ENCODE measurements at regions not wholly inside any gene's neighbourhood (a gene's known extent, or its start where the extent isn't known, plus 50 kb on each side); places are given as distances from the start of the nearest gene placed in this dataset.

DNA sequence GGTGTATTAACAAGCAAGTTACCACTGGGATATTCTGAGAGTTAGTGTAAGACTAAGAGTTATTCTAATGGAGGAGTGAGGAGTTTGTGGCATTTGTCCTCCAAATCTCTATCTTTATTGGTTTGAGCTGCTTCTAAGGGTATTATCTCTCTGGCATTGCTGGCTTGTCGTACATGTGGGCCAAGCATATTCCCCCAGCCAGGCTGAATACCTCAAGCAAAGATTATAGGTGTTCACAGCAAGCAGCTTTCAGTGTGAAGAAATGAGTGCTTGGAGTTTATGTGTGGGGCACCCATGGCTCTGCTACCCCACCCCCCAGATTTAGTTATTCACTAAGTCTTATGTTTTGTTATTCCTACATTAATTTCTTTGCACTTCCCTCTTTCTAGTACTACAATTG lies 193.6 kb upstream of the FANCL start:
- no peak for DNase-seq (ENCODE audit: low read depth in 1 of 2, low spot score in 1 of 2)
- no peak for TF ChIP-seq JUND (IDR thresholded peaks at IDR 0.05; ENCODE audit: low read depth)
- in situ Hi-C loops (cut with HindIII; ENCODE audit: low pct_unique_long_range_greater_than_20kb, low sequenced_read_pairs): no loop called here

DNA sequence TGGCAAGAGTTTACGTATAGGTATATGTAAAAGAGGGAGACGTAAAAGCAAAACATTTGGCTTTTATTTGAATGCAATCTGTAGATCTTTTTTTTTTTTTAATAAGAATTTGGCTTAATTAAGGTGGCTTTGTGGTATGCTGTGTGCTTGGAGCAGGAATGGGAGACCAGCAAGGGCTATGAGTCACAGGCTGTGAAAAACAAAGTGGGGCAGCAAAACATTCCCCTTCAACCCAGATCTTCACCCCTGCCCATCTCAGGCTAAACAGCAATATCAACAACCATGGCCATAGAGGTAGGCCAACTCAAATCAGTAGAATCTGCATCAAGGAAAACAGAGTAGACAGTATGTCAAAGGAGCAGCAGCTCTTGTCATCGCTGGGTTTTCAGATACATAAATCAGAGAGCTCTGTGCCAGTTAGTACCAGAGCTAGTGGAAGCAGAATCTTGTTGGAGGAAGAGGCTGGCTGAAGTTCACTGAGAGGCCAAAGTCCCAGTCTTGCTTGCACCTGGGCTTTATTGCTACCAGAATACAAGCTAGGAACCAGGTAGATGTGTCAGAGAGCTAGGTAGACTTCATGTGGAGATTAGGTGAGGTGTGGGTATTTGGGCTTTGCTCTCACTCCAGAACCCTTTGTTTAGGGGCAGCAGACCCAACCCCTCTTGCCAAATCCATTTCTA lies 191.5 kb upstream of the FANCL start:
- TF ChIP-seq JUND (IDR thresholded peaks at IDR 0.05; ENCODE audit: low read depth): no peak
- in situ Hi-C loops (cut with HindIII; ENCODE audit: low pct_unique_long_range_greater_than_20kb, low sequenced_read_pairs): no loop called here
- no peak for DNase-seq (ENCODE audit: low read depth in 1 of 2, low spot score in 1 of 2)

- no peak for TF ChIP-seq JUND (IDR thresholded peaks at IDR 0.05; ENCODE audit: low read depth)
- in situ Hi-C loops (cut with HindIII; ENCODE audit: low pct_unique_long_range_greater_than_20kb, low sequenced_read_pairs): no loop called here
- DNase-seq (ENCODE audit: low read depth in 1 of 2, low spot score in 1 of 2): no peak
These were observed 188.1 kb upstream of the FANCL start for GRCh38 chr2:58429014-58429875.

DNA sequence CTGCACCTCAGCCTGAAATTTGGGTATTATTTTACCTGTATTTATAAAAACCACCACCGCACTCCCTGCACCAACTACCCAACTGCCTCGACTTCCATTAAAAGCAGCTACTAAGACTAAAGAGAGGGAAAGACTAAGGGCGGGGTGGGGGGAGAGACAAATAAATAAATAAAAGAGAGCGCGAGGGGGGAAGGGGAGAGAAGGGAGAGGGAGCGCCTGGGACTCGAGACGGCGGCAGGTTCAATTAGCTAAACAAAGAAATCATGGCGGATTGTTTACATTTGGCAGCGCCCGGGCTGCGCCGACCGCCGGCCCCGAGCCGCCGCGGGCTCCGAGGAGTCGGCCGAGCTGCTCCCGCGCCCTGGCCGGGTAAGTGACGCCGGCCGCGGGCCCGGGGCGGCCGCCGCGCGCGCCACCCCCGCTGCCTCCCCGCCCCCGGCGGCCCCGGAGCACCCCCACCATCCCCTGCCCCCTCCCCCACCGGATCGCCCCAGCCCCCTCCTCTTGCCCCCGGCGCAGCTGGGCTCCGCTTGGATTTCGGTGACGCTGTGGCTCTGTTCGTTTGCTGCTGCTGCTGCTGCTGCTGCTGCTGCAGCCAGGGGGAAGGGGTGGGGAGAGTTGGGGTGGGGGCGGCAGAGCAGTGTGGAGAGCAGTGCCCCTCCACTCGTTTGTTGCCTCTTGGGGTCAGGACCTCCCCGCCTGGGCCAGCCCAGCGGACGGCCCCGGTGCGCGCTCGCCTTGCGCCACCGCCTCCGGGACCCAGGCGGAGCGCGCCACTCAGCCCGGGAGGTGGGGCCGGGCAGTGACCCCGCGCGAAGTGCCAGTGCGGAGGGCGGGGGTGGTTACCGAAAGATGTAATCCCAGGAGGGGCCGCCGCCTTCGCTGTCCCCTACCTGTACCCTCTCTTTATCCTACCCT lies 187.2 kb upstream of the FANCL start:
- DNase-seq (ENCODE audit: low read depth in 1 of 2, low spot score in 1 of 2): peak in 1 of 2 experiments; percentile 12
- in situ Hi-C loops (cut with HindIII; ENCODE audit: low pct_unique_long_range_greater_than_20kb, low sequenced_read_pairs): no loop called here
- TF ChIP-seq JUND (IDR thresholded peaks at IDR 0.05; ENCODE audit: low read depth): no peak

GRCh38 chr2:58427572-58428095 lies 186.5 kb upstream of the FANCL start:
- peak in 1 of 2 experiments; percentile 48 for DNase-seq (ENCODE audit: low read depth in 1 of 2, low spot score in 1 of 2)
- in situ Hi-C loops (cut with HindIII; ENCODE audit: low pct_unique_long_range_greater_than_20kb, low sequenced_read_pairs): no loop called here

DNA sequence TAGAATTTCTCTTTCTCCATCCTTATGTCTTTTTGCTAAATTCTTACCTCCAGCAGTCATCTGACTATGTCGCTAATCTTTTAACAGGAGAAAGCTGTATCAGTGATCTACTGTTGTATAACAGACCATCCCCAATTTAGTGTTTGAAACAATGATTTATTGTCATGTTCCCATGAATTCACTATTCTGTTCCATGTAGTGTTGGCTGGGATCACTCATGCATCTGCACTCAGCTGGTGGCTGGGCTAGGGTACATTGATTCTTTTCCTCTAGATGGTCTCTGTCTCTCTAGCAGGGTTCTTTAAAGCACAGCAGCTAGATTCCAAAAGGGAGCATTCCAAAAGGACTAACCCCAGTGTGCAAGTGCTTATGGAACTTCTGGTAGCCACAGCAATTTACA lies 184.2 kb upstream of the FANCL start:
- no peak for TF ChIP-seq JUND (IDR thresholded peaks at IDR 0.05; ENCODE audit: low read depth)
- in situ Hi-C loops (cut with HindIII; ENCODE audit: low pct_unique_long_range_greater_than_20kb, low sequenced_read_pairs): no loop called here

More at GRCh38 chr2:58427572-58428095, 186.5 kb upstream of the FANCL start:
- TF ChIP-seq JUND (IDR thresholded peaks at IDR 0.05; ENCODE audit: low read depth): no peak

GRCh38 chr2:58419983-58420382 lies 178.9 kb upstream of the FANCL start:
- peak in 1 of 2 experiments; percentile 1 for DNase-seq (ENCODE audit: low read depth in 1 of 2, low spot score in 1 of 2)
- no peak for TF ChIP-seq JUND (IDR thresholded peaks at IDR 0.05; ENCODE audit: low read depth)
- in situ Hi-C loops (cut with HindIII; ENCODE audit: low pct_unique_long_range_greater_than_20kb, low sequenced_read_pairs): no loop called here

More for the DNA sequence above, 184.2 kb upstream of the FANCL start:
- DNase-seq (ENCODE audit: low read depth in 1 of 2, low spot score in 1 of 2): no peak

DNA sequence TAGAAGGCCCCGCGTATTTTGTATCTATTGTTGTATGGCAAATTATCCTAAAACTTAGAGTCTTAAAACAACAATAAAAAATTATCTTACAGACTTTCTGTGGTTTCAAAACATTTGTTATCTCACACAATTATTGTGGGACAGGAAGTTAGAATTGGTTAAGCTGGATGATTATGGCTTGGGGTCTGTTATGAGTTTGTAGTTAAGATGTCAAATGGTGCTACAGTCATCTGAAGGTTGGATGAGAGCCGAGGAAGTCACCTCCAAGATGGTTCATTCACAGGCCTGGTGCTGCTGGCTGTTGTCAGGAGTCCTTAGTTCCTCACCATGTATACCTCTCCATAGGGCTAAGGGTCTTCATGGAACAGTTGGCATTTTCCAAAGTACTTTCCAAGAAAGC lies 175.6 kb upstream of the FANCL start:
- TF ChIP-seq JUND (IDR thresholded peaks at IDR 0.05; ENCODE audit: low read depth): no peak
- no peak for DNase-seq (ENCODE audit: low read depth in 1 of 2, low spot score in 1 of 2)
- in situ Hi-C loops (cut with HindIII; ENCODE audit: low pct_unique_long_range_greater_than_20kb, low sequenced_read_pairs): no loop called here

DNA sequence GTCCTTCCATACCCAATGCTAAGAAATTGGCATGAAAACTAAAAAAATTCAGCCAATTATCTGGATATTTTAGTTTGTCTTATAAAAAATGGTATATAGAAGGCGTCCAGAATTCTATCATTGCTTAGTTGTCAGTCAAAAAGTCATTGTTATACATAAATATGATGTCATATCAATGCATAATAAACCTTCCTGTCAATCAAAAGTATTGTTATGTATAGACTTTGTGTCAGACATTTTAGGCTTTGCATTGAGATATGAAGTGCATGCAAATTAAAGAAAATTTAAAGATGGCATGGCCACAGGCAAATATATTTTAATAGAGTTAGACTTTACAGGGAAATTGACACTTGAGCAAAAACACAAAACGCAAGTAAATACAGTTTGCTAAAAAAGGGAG lies 173.4 kb upstream of the FANCL start:
- in situ Hi-C loops (cut with HindIII; ENCODE audit: low pct_unique_long_range_greater_than_20kb, low sequenced_read_pairs): no loop called here
- no peak for TF ChIP-seq JUND (IDR thresholded peaks at IDR 0.05; ENCODE audit: low read depth)
- DNase-seq (ENCODE audit: low read depth in 1 of 2, low spot score in 1 of 2): no peak

GRCh38 chr2:58410549-58410948 lies 169.4 kb upstream of the FANCL start:
- in situ Hi-C loops (cut with HindIII; ENCODE audit: low pct_unique_long_range_greater_than_20kb, low sequenced_read_pairs): no loop called here
- no peak for TF ChIP-seq JUND (IDR thresholded peaks at IDR 0.05; ENCODE audit: low read depth)
- no peak for DNase-seq (ENCODE audit: low read depth in 1 of 2, low spot score in 1 of 2)

- no peak for DNase-seq (ENCODE audit: low read depth in 1 of 2, low spot score in 1 of 2)
- in situ Hi-C loops (cut with HindIII; ENCODE audit: low pct_unique_long_range_greater_than_20kb, low sequenced_read_pairs): no loop called here
- no peak for TF ChIP-seq JUND (IDR thresholded peaks at IDR 0.05; ENCODE audit: low read depth)
These were observed 166.4 kb upstream of the FANCL start for GRCh38 chr2:58407487-58407886.

- TF ChIP-seq JUND (IDR thresholded peaks at IDR 0.05; ENCODE audit: low read depth): no peak
- DNase-seq (ENCODE audit: low read depth in 1 of 2, low spot score in 1 of 2): no peak
- in situ Hi-C loops (cut with HindIII; ENCODE audit: low pct_unique_long_range_greater_than_20kb, low sequenced_read_pairs): no loop called here
These were observed 164.2 kb upstream of the FANCL start for GRCh38 chr2:58405341-58405740.
